ENCODE measurements at regions not wholly inside any gene's neighbourhood (a gene's known extent, or its start where the extent isn't known, plus 50 kb on each side); places are given as distances from the start of the nearest gene placed in this dataset.
"Not testable (repeated sequence)": the region's sequence is repeated elsewhere in the genome, so short reads cannot be mapped to it uniquely, and the experiment has no call there.

DNA sequence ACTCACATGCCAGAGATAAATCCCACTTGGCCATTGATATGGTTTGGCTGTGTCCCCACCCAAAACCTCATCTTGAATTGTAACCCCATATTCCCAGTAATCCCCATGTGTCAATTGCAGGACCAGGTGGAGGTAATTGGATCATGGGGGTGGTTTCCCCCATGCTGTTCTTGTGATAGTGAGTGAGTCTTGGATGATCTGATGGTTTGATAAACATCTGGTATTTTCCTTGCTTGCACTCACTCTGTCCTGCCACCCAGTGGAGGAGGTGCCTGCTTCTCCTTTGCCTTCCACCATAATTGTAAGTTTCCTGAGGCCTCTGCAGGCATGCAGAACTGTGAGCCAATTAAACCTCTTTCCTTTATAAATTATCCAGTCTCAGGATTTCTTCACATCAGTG is 50.4 kb upstream of the B3GAT2 start:
- not testable (repeated sequence) for DNase-seq (ENCODE audit: low spot score)

DNA sequence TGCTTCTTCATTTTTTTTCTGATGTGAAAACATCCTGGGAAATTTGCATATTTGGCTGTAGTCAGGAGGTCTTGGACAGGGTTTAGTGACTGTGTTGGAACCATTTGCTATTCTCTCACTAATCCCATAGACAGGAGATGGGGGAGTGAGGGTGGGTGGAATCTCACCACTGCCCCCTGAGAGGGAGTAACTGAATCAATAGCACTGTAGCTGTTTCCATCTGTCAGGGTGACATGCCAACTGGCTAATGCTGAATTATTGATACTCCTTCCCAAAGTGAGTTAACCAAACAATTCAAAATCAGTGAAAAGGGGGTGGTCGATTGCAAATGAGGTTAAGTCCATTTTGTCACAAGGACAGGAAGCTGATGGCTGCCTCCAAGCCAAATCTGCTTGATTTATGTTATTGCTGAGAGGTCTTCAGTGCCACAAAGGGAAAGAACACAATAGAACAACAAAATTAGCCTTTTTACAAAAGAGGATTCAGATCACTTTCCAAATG is 55.1 kb upstream of the B3GAT2 start:
- DNase-seq (ENCODE audit: low spot score), result no peak

DNA sequence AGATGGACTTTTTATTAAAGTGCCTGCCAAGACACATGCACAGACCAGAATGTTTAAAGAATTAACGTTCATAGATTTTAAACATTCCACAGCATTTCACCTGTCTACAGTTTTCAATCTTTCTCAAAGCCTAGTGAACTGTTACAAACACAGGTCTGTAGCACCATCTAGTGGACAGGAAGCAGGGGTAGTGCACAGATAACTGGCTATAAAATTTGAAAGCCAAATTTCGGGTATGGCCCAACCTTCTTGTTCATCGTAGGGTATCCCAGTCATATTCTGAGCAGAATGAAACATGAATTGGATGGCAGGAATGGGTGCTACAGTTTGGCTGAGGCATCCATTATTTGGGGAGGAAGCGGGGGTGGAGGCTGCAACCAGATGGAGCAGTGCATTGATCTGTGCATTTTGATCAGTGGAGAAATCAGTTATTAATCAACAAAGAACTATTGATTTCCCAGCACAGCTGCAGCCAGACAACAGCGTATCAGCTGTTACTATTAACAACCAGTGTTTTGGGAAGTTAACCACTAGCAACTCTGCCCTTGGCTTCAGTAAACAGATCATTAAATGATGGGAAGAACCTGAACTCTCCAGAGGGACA is 56.1 kb upstream of the B3GAT2 start:
- peak; percentile 44 for DNase-seq (ENCODE audit: low spot score)

DNA sequence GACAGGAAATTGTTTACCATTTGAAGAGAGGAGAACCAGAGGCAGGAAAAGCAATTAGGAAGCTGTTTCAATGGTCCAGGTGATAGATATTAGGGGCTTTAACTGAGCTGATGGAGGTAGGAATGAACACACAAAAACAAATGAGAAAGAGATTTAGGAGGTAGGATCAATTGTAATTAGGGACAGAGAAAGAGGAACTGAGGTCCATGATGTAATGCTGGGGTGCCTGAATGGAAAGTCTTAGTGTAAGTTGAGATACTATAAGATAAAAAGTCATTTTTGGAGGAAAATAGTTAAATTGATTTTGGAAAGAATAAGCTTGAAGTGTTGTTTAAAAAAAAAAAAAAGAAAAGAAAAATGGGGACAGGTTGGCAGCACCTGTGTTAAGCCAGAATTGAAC is 58.5 kb upstream of the B3GAT2 start:
- no peak for DNase-seq (ENCODE audit: low spot score)

DNA sequence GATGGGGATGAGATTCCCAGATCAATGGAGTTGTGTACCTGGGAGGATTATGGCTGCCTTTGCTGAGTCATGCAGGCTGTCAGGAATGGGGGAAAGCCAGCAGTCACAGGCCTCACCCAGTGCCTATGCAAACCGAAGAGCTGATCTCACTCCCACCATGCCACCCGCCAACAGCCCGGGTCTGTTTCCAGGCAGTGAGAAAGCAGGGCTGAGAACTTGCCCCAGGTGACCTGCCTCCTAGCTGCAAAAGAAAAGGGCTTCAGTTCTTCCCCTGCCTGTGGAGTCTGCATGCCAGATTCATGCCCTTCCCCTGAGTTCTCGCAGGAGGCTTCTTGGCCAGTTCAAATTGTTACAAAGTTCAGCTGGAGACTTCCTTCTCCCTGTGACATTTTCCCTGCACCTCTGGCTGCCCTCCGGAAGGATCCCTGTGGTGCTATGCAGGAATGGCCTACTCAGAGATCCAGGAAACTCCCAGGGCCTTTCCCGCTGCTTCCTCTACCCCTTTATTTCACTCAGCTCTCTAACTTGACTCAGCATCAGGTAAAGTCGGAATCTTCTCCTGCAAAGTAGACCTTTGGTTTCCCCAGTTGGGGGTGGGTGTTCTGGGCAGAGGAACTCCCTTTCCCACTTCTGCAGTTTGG is 71.5 kb upstream of the B3GAT2 start:
- no peak for DNase-seq (ENCODE audit: low spot score)

DNA sequence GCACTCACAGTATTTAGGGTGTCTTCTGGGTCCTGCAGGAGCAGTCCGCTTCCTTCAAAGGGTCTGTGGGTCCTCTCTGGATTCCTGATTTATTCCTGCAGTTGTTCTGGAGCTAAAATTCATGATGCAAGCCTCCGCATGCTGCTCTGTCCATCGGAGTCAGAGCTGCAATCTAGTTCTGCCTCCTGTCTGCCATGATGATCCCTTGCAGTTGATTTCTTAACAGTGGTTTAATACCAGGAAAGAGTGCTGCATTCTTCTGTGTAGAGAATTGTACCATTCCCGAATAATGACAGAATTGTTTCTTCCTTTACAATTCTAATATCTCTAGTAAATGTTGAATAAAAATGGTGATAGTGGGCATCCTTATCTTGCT is 72.0 kb upstream of the B3GAT2 start:
- DNase-seq (ENCODE audit: low spot score), result no peak

DNA sequence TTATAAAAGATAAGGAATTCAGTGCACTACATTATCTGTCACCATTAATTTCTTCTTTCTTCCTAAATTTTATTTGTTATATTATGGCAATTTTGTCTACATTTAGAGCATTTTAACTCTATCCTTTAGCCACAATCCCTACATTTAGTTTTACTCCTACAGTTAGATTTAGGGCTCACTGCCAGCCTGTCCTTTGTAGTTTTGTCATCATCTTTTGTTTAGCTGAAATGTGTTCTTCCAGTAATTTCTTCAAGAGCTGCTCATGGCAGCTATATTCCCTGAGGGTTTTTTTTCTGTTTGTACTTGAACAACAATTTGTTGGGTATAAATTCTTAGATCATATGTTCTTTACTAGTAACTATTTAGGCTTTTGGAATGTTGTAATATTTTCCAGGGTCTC is 72.7 kb upstream of the B3GAT2 start:
- DNase-seq (ENCODE audit: low spot score), result no peak

DNA sequence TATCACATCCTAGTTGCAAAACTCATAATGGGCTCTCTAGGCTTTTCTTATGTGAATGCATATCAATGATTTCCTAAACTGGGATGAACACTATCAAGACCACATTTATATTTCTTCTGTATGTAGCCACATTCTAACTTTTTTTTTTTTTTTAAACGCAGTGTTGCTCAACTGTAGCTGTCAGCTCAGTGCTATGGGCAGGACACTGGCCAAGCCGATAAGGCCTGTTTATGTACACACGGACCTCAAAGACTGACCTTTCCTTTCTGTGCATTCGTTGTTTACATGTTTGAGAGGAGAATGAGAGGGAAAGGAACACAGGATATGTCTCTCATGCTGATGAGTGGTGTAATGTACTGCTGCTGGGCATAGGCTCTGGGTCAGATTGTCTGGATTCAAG is 75.1 kb upstream of the B3GAT2 start:
- DNase-seq (ENCODE audit: low spot score), result no peak

DNA sequence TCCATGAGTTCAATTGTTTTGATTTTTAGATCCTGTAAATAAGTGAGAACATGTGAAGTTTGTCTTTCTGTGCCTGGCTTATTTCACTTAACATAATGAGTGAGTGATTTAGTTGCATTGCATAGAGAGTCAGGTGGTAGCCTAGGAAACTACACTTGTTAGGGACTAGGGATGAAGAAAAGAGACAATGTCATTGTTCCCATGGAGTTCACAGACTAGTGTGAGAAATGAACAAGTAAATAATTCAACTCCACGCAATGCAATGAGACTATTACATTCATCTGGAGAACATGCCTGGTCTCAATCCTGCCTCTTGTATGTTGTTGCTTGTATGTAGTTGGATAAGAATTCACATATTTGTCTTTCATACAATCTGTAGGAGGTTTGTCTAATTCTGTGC is 76.3 kb upstream of the B3GAT2 start:
- no peak for DNase-seq (ENCODE audit: low spot score)

DNA sequence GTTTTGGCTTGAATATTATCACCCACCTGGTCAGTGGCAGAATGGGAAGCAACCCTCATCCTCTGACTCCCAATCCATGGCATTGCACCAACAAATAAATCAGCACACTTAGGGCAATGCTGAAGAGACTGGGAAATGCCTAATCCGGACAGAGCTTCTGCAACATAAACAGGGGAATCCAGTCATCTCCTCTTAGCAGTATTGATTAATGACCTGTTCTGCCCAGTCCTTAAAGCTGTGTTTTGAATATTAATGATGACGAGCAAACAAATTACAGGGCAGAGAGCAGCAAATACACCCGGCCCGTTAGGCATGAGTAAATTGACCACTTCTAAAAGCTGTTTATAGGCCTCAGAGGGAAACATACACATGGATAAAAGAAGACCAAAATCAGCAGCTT is 77.0 kb upstream of the B3GAT2 start:
- no peak for DNase-seq (ENCODE audit: low spot score)

DNA sequence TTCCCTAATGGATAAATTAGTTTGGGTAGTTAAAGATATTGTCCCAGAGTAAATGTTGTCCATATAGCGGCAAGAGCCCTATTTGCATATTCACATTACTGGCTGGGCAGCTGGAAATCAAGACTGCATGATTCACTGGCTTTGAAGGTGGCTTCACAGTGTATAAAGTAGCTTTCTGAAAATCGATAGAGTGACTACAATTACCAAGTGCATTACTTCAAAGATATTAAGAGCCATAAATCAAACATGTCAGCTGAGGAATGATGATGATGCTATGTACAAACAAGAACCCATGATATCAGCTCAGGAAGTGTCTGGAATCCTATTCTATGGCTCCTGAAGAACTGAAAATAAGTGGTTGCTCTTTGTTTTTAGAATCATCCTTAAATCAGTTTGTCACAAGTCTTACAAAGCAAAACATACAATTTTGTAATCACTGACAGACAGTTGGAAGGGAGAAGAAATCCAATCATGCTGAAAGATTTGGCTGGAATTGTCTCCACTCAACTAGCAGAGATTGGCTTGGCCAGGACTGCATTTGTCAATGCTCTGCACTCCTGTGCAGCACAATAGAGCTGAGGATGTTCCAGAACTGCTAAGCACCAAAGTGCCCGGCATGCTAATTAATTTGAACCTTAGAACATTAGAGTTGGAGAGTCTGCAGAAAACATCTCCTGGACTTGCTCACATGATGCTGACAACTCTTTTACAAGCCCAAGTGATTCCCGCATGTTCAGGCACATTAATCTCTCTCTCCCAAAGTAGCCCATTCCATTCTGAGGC is 77.9 kb upstream of the B3GAT2 start:
- no peak for DNase-seq (ENCODE audit: low spot score)

DNA sequence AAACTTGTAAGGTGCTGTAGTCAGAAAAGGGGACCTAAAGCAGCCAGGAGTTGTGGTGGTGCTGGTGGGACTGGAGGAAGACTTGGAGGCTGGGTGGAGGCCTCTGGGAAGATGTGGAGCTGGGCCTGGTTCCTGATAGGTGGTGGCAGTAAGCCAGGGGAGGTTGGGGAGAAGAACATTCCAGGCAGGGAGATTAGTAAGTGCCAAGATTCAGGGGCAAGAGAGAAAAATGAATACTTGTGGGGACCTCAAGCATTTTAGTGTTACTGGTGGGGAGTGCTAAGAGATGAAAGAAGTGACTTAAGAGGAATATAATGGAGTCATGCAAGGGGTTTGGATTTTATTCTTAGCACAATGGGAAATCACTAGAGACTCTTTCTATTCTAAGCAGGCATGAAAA is 79.0 kb upstream of the B3GAT2 start:
- no peak for DNase-seq (ENCODE audit: low spot score)

DNA sequence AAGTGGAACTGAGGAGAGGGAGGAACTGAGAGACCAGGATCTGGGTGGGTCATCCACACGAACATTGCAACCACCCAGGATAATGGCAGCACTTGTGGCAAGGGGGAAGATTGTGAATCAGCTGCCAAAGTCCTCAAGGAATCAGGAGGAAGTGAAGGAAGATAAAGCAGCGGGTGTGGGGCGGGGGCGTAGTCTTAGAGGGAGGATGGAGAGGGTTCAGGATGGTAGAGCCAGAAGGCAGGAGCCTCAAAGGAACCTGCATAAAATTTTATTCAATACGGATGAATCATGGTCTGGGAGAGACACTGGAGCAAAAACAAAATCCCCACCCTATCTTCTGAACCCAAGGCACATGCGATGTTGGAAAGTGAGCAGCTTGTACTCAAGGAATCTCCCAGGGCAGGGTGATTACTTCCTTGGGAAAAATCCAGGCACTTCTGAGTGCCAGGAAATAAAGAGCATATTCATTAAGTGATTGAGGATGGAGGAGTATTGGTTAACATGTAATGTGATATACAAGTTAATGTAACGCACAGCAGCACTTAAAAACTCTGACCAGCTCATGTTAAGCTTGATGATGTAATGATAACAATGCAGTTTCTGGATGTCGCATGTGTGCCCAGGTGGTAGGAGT is 82.0 kb upstream of the B3GAT2 start:
- DNase-seq (ENCODE audit: low spot score), result no peak

DNA sequence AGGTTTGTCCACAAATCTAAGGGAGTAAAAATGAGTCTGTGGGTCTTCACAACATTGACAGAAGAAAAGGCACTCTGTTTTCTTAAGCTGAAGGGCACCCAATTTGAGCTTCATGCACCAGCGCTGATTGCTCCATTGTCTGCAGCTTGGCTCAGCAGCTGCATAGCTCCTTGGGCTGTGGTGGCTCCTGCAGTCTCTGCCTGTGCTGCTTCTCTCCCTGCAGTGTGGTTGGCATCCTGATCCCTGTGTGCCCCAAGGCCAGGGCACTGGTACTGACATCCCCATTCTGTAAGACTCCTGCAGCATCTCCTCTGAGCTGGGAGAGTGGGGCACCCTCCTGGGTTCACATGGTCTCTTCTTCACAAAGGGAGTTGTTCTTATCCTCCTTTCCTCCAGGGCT is 83.2 kb upstream of the B3GAT2 start:
- no peak for DNase-seq (ENCODE audit: low spot score)

DNA sequence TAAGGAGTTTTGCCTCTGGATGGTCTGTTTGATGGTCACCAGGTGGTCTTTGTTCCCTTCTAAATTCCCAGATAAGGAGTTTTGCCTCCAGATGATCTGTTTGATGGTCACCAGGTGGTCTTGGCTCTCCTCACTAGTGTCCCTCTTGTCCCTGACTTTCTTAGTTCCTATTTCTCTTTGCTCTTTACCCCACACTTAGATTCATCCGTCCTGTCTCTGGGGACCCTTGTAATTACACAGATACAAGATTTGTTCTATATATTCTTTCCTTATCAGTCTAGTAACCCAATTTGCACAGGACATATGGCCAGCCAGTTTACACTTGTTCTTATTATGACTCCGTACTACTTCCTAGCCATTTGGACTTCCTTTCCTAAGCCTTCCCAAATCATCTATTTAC is 84.0 kb upstream of the B3GAT2 start:
- no peak for DNase-seq (ENCODE audit: low spot score)

DNA sequence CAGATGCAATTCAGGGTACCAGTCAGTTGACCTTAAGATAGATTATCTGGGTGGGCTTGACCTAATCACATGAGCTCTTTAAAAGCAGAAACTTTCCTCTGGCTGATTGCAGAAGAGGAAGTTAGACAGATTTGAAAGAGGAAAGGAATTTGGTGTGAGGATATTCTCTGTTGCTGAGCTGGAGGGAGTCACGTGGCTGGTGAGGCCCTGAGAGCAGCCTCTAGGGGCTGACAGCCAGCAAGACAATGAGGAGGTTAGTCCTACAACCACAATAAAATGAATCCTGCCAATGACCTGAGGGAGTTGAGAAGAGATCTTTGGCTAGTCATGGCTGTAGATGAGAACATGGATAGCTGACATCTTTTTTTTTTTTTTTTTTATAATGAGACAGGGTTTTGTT is 87.0 kb upstream of the B3GAT2 start:
- DNase-seq (ENCODE audit: low spot score), result peak; percentile 11

DNA sequence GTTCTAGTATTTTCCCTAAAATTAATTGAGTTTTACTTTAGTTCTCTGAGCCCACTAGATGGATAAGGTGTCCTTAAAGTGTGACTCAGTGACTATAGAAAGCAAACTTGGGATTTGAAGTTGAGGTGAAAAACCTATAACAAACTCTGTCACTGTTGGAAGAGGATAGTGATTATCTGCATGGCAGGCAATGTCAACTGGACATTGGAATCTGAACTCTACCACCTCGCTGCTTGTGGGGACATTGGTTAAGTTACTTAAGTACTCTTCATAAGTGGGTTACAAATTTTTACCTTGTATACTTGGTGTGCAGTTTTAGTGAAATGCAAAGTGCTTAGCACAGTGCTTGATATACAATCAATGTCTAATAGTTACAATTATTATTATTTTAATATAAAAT is 87.9 kb upstream of the B3GAT2 start:
- no peak for DNase-seq (ENCODE audit: low spot score)

DNA sequence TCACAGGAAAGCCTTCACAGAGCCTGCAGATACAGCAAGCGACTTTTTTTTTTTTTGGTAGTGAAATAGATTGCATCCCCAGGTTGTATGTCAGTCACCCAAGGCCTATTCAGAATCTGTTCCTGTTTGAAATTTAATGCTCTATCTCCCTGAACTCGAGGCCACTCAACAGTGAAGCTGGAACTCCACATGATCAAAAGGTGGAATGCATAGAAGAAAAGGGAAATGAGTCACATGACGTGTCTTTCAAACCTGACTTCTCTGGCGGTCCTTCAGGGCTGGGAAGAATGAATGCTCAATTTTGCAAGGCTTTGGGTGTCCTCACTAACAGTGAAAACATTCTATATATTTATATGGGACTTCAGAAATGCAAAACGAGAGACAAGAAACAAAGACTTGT is 88.4 kb upstream of the B3GAT2 start:
- no peak for DNase-seq (ENCODE audit: low spot score)

DNA sequence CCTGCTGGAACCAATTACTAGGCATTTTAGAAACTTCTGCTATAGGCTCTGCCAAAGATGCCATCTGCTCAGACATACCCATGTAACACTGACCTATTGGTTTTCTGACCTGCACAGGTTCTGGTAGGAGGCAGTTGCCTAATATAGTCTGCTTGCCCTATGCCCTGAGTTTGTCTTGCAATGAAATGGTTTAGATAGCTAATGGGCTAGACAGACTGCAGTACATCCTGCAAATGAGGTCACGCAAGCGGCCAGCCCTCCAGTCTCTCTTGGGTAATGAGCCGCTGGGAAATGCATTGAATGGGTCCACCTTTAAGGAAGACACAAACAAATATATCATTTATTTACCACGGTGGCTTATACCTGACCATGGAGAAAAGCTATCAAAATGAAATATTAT is 90.6 kb upstream of the B3GAT2 start:
- DNase-seq (ENCODE audit: low spot score), result no peak

DNA sequence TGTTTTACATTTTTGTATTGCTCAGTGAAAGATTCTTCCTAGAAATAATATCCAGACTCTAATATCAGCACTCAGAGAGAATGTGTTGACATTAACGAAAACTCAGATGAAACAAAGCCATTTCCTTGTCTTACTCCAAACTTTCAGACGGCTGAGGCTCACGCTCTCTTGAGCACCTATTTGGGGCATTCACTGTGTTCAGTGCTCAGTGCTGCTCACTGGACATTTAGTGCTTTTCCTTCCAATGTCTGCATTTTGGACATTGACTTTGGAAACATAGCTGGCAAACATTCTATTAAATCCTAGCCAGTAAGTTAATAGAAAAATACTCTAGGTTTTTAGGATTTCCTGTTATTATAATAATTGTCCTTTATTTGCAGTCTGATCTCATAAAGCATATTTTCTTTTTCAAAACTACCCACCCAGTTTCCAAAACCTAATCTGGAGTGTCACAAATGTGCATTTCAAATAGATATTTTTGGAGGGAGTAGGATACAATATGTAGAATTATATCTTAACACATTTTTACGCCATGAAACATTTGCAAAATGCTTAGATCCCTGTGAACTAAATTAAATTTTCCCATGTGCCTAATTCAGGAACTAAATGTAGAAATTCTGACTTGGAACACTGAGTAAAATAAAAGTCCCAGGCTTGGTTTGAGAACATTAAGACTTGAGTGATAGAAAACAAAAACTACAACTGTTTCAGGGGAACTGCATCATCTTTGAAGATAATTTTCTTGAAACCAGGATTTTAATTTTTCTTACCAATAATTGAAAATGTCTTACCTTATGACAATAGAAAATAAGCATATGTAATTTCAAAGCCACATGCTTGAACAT is 91.7 kb upstream of the B3GAT2 start:
- DNase-seq (ENCODE audit: low spot score), result no peak

DNA sequence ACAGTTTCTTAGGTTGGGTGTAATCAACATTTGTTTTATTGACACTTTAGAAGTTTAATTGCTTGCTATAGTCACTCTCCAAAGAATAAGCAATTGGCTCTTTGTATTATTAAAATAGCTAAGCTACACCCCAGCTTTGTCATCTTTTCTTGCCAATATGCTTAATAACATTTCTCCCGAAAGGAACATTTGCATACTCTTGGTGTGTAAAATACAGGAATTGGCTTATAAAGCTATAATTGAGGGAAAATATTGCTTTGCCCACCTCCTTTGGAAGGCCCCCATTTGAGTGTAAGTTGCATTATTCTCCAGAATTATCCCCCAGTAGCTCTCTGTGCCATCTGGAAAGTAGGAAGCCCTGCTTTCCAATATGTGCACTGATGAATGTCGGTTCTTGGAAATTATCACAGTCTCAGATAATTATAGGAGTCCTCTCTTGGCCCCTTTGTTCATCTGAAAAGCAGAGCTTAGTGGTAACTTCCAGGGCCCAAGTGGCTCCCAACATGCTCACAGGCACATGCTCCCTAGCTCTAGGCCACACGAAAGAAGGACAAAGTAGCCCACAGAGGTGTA is 92.4 kb upstream of the B3GAT2 start:
- DNase-seq (ENCODE audit: low spot score), result no peak

DNA sequence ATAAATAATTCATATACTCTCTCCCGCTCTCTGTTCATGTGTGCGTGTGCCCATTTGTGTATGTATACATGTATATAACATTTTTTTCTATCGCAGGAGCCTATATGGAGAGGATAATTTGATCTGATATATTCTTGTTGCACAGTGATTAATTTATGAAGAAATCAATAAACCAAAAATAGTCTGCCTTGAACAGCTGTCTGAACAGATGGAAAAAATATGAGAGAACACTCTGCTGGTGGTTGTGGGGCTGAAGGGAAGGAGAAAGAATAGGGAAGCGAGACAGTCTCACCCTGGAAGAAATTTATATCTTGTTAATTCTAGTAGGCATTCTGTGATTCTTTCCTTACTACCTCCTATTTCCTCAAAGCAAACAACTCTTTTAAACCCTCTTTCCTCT is 96.6 kb upstream of the B3GAT2 start:
- no peak for DNase-seq (ENCODE audit: low spot score)
